Type B pancreatic cell (in vitro differentiated cells): ENCODE measurements at regions not wholly inside any gene's neighbourhood (a gene's known extent, or its start where the extent isn't known, plus 50 kb on each side); places are given as distances from the start of the nearest gene placed in this dataset.
"Not testable (repeated sequence)": the region's sequence is repeated elsewhere in the genome, so short reads cannot be mapped to it uniquely, and the experiment has no call there.

ENCODE experiments used
- DNase-seq: peaks from one replicate; pipeline ENCODE4 v3.0.0; 2021; ENCODE audit warnings: mixed read lengths; ENCODE audit not compliant: unreplicated experiment; ENCODE audit errors: extremely low spot score
- H3K27ac Mint-ChIP-seq: 2 replicates; pipeline ENCODE4 v1.8.0; 2021; ENCODE audit warnings: mild to moderate bottlenecking, mixed read lengths
- H3K27me3 Mint-ChIP-seq: 2 replicates; pipeline ENCODE4 v1.8.0; 2021; ENCODE audit warnings: mixed read lengths
- H3K36me3 Mint-ChIP-seq: 2 replicates; pipeline ENCODE4 v1.8.0; 2021; ENCODE audit warnings: mixed read lengths
- H3K4me1 Mint-ChIP-seq: one replicate; pipeline ENCODE4 v1.8.0; 2021; ENCODE audit warnings: mixed read lengths; ENCODE audit not compliant: unreplicated experiment
- H3K4me3 Mint-ChIP-seq: 2 replicates; pipeline ENCODE4 v1.8.0; 2021; ENCODE audit warnings: mild to moderate bottlenecking, mixed read lengths
- H3K9me3 Mint-ChIP-seq: 2 replicates; pipeline ENCODE4 v1.8.0; 2021; ENCODE audit warnings: mixed read lengths
- CTCF ChIP-seq: fragments of 200-600 bp; sonication (generic); conservative IDR thresholded peaks from 2 replicates; pipeline ENCODE4 v1.5.0; 2021; ENCODE audit warnings: antibody characterized with exemption, mild to moderate bottlenecking

- H3K27ac Mint-ChIP-seq, result no peak overlapping the region
- no peaks in the 10 kb centered on the region for H3K9me3 Mint-ChIP-seq
- no peak for TF ChIP-seq CTCF
- H3K4me1 Mint-ChIP-seq, result no peaks in the 10 kb centered on the region
- H3K27me3 Mint-ChIP-seq, result no peaks in the 10 kb centered on the region
- no peaks in the 10 kb centered on the region for H3K36me3 Mint-ChIP-seq
- no peak for DNase-seq
- H3K4me3 Mint-ChIP-seq, result no peak overlapping the region
These were observed 108.8 kb downstream of the TNFSF18 start for GRCh38 chr1:172941945-172942344.

DNA sequence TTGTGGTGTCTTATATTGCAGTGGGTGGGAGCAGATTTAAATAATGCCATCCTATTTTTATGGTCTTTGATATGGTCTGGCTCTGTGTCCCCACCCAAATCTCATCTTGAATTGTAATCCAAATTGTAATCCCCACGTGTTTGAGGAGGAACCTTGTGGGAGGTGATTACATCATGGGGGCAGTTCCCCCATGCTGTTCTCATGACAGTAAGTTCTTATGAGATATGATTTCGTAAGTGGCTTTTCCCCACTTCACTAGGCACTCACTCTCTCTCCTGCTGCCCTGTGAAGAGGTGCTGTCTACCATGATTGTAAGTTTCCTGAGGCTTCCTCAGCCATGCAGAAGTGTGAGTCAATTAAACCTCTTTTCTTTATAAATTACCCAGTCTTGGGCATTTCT, 107.6 kb downstream of the TNFSF18 start:
- H3K4me1 Mint-ChIP-seq, H3K36me3 Mint-ChIP-seq, DNase-seq, H3K9me3 Mint-ChIP-seq, H3K4me3 Mint-ChIP-seq, H3K27me3 Mint-ChIP-seq, H3K27ac Mint-ChIP-seq: not testable (repeated sequence)

- no peak for TF ChIP-seq CTCF
- no peaks in the 10 kb centered on the region for H3K36me3 Mint-ChIP-seq
- no peak overlapping the region for H3K4me3 Mint-ChIP-seq
- H3K9me3 Mint-ChIP-seq, result no peaks in the 10 kb centered on the region
- H3K27ac Mint-ChIP-seq, result no peak overlapping the region
- no peak for DNase-seq
- no peaks in the 10 kb centered on the region for H3K27me3 Mint-ChIP-seq
- no peaks in the 10 kb centered on the region for H3K4me1 Mint-ChIP-seq
These were observed 105.8 kb downstream of the TNFSF18 start for GRCh38 chr1:172944931-172945330.

DNA sequence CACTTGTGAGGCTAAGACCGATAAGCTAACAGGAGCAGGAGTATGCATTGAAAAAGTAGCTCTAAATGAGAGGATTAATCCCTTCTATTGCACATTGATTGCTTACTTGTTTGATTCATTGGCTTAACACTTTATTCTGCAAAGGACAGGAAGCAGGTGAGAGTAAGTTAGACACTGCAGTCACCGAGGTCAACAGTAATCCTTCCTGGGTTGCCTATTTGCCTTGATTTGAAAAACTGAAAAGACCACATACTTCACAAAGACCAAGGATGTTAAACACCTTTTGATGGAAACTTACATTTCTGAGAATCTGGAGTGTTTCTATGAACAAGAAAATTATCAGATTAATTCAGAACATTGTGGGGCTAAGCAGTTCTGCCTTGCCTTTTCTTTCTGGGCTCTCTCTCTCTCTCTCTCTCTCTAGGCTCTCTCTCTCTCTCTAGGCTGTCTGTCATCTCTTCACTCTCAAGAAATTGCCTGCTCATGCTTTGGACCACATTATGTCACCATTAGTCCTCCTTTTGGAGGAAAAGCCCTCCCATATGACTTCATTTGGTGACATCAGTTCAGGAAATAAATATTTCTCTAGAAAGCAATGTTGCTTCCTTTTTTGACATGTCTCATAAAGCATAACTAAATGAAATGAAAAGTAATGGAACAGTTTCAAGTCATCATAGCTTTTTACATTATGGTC, 103.8 kb downstream of the TNFSF18 start:
- no peak overlapping the region for H3K27ac Mint-ChIP-seq
- H3K4me1 Mint-ChIP-seq, result no peaks in the 10 kb centered on the region
- H3K4me3 Mint-ChIP-seq, result no peak overlapping the region
- DNase-seq, result no peak
- H3K9me3 Mint-ChIP-seq, result no peaks in the 10 kb centered on the region
- H3K27me3 Mint-ChIP-seq, result no peaks in the 10 kb centered on the region
- no peak for TF ChIP-seq CTCF
- no peaks in the 10 kb centered on the region for H3K36me3 Mint-ChIP-seq

- H3K9me3 Mint-ChIP-seq, result no peaks in the 10 kb centered on the region
- H3K4me3 Mint-ChIP-seq, result no peak overlapping the region
- no peaks in the 10 kb centered on the region for H3K4me1 Mint-ChIP-seq
- TF ChIP-seq CTCF, result no peak
- no peaks in the 10 kb centered on the region for H3K36me3 Mint-ChIP-seq
- no peak overlapping the region for H3K27ac Mint-ChIP-seq
- H3K27me3 Mint-ChIP-seq, result no peaks in the 10 kb centered on the region
- DNase-seq, result no peak
These were observed 102.3 kb downstream of the TNFSF18 start for GRCh38 chr1:172948457-172948856.

DNA sequence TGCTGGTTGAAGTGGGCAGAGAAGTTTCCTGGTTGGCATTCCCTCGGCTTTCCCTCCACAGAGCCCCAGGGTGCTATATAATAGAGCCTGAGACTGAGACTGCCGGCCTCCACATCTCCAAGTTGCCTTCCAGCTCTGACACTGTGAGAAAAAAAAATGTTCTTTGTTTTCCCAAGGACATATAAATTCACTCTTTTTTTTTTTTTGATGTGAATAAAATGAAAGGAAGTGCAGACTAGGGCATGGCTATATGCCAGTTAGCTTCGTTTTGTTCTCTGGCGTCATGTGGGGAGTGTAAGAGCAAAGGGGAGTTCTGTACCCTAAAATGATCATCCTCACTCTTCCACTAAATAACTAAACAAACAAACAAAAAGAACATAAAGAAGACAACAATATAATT, 101.6 kb downstream of the TNFSF18 start:
- no peaks in the 10 kb centered on the region for H3K4me1 Mint-ChIP-seq

More for the DNA sequence above, 101.6 kb downstream of the TNFSF18 start:
- H3K27me3 Mint-ChIP-seq, result no peaks in the 10 kb centered on the region
- H3K36me3 Mint-ChIP-seq, result no peaks in the 10 kb centered on the region
- H3K4me3 Mint-ChIP-seq, result no peak overlapping the region
- DNase-seq, result no peak
- no peak overlapping the region for H3K27ac Mint-ChIP-seq
- no peak for TF ChIP-seq CTCF
- no peaks in the 10 kb centered on the region for H3K9me3 Mint-ChIP-seq
